Bronchial epithelial cell (primary cell): ENCODE measurements at regions not wholly inside any gene's neighbourhood (a gene's known extent, or its start where the extent isn't known, plus 50 kb on each side); places are given as distances from the start of the nearest gene placed in this dataset.
A peak's percentile ranks its signal among the peaks of the same experiment; 100 is the strongest.

Experiments used
- DNase-seq: peaks from one replicate; pipeline ENCODE4 v3.0.0-alpha.2; 2010; ENCODE audit warnings: low read depth
- FAIRE-seq: peaks from 2 replicates; lab custom pipeline; 2011; peaks lifted over from hg19 to GRCh38; lab: Jason Lieb, UNC
- H3K27me3 ChIP-seq: 2 replicates; pipeline ENCODE4 v1.5.1; 2011; ENCODE audit warnings: low read length; ENCODE audit not compliant: control insufficient read depth, insufficient read depth
- H3K36me3 ChIP-seq: 2 replicates; pipeline ENCODE4 v1.5.1; 2011; ENCODE audit warnings: low read length; ENCODE audit not compliant: control insufficient read depth, insufficient read depth
- H3K4me3 ChIP-seq: 2 replicates; pipeline ENCODE4 v1.5.1; 2011; ENCODE audit warnings: mild to moderate bottlenecking, low read depth, low read length, control low read depth
- CTCF ChIP-seq: IDR thresholded peaks from 2 replicates; pipeline ENCODE4 v1.5.1; 2011; ENCODE audit warnings: mild to moderate bottlenecking, moderate library complexity, low read length, control low read depth, inconsistent platforms; ENCODE audit not compliant: insufficient read depth, severe bottlenecking

DNA sequence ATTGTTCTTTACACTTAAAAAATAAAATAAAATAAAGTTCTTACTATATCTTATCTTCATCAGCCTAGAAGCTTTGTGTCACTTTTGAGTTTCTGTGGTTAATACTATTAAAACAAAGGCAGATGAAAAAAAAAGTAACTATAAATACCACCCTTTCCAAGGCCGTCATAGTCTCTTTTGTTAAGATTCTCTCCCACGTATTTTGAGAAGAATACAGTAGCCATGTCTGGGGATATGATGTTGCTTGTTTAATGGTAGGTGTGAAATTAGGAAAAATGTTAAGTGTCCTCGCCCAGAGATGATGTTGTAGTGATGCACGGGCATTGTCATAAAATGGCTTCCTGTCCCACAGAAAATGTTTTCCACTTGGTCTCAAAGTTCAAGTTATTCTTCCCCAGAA, 223.9 kb downstream of the NEBL start:
- TF ChIP-seq CTCF: no peak
- no peaks in the 10 kb centered on the region for H3K27me3 ChIP-seq
- no peak overlapping the region for H3K4me3 ChIP-seq
- DNase-seq: no peak
- H3K36me3 ChIP-seq: no peaks in the 10 kb centered on the region
- no peak for FAIRE-seq

DNA sequence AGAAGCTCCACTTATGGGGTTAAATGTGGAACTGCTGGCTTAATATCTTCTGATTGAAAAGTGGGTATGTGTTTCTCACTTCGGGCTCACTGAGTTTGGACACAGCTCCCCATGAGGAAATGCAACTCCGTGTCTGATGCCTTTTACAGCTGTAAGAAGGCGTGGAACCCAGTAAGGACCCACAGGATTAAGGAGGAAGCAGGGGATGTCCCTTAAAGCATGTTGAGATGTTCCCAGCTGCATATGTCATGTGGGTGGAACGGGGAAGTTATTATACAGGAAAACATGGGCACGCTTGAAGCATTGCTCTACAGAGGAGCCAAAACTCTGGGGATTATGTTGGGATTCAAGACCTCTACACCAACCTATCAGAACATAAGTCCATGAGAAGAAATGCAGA, 224.4 kb downstream of the NEBL start:
- FAIRE-seq: no peak
- H3K36me3 ChIP-seq: no peaks in the 10 kb centered on the region
- TF ChIP-seq CTCF: no peak

GRCh38 chr10:20670579-20670978, 226.5 kb downstream of the NEBL start:
- Histone ChIP-seq H3K27me3 (no peaks in the 10 kb centered on the region), H3K36me3 (no peaks in the 10 kb centered on the region), H3K4me3 (no peak overlapping the region)
- TF ChIP-seq CTCF: no peak
- DNase-seq: no peak
- FAIRE-seq: no peak

More for the DNA sequence above, 224.4 kb downstream of the NEBL start:
- DNase-seq: no peak
- no peak overlapping the region for H3K4me3 ChIP-seq
- no peaks in the 10 kb centered on the region for H3K27me3 ChIP-seq

- no peaks in the 10 kb centered on the region for H3K27me3 ChIP-seq
- FAIRE-seq: no peak
Measured at GRCh38 chr10:20668985-20669384, 228.1 kb downstream of the NEBL start.

GRCh38 chr10:20662742-20663141, 234.4 kb downstream of the NEBL start:
- no peak for DNase-seq
- Histone ChIP-seq H3K4me3 (no peak overlapping the region), H3K27me3 (no peaks in the 10 kb centered on the region), H3K36me3 (no peaks in the 10 kb centered on the region)
- no peak for TF ChIP-seq CTCF
- FAIRE-seq: no peak

More at GRCh38 chr10:20668985-20669384, 228.1 kb downstream of the NEBL start:
- Histone ChIP-seq H3K4me3 (no peak overlapping the region), H3K36me3 (no peaks in the 10 kb centered on the region)
- no peak for TF ChIP-seq CTCF
- DNase-seq: no peak

DNA sequence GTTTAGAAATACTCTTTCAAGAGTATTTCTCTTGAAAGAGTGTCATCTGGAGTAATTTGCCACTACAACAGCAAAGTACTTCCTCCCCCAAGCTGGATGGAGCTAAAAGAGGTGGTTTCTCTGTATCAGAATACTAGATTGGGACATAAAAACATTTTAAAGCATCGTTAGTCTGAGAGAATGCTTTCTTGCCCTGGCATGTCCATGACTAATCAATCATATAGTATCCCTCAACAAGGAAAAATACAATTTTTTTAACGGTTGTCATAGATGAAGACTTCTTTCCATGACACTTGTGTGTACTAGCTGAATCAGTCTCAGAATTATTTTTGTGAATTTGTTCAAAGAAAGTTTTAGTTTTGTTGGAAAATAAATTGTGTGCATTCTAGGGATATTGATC, 237.9 kb downstream of the NEBL start:
- Histone ChIP-seq H3K36me3 (no peaks in the 10 kb centered on the region), H3K4me3 (no peak overlapping the region), H3K27me3 (no peaks in the 10 kb centered on the region)
- DNase-seq (peak; percentile 56), FAIRE-seq (no peak)
- TF ChIP-seq CTCF: no peak
